ENCODE measurements at regions not wholly inside any gene's neighbourhood (a gene's known extent, or its start where the extent isn't known, plus 50 kb on each side); places are given as distances from the start of the nearest gene placed in this dataset.

DNA sequence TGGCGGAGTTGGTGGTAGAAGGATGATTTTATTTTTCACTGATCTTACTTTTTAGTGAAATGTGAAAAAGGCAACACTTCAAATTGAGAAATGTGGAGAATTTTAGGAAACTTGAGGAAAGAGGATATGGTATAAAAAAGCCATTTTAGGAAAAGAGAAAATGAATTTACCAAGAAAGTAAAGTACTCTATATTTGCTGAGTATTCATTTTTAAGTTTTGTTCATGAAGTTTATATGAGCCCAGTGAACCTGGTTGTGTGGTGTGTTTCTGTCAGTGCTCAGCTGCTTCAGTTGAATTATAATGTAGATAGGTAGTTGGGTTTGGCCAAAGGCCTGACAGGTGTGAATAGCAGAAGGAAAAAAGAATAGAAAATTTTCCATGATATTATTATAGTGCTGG lies 345.5 kb upstream of the FSTL5 start:
- no peaks in the 10 kb centered on the region for H3K9me3 ChIP-seq
- H3K4me1 ChIP-seq: no peaks in the 10 kb centered on the region
- no peak for DNase-seq (ENCODE audit: low spot score in 2 of 2)
- no peak overlapping the region for H3K27ac ChIP-seq
- no peak overlapping the region for H3K4me3 ChIP-seq
- WGBS: 93% methylated on average over 1 of the region's 1 CpG
- no peaks in the 10 kb centered on the region for H3K27me3 ChIP-seq
- TF ChIP-seq POLR2A (IDR thresholded peaks at IDR 0.05) (no peak), EP300 (IDR thresholded peaks at IDR 0.05) (no peak), POLR2AphosphoS5 (IDR thresholded peaks at IDR 0.05) (no peak)
- TF ChIP-seq, protein P1, sequence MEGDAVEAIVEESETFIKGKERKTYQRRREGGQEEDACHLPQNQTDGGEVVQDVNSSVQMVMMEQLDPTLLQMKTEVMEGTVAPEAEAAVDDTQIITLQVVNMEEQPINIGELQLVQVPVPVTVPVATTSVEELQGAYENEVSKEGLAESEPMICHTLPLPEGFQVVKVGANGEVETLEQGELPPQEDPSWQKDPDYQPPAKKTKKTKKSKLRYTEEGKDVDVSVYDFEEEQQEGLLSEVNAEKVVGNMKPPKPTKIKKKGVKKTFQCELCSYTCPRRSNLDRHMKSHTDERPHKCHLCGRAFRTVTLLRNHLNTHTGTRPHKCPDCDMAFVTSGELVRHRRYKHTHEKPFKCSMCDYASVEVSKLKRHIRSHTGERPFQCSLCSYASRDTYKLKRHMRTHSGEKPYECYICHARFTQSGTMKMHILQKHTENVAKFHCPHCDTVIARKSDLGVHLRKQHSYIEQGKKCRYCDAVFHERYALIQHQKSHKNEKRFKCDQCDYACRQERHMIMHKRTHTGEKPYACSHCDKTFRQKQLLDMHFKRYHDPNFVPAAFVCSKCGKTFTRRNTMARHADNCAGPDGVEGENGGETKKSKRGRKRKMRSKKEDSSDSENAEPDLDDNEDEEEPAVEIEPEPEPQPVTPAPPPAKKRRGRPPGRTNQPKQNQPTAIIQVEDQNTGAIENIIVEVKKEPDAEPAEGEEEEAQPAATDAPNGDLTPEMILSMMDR (IDR thresholded peaks at IDR 0.05): no peak
- no peaks in the 10 kb centered on the region for H3K36me3 ChIP-seq

DNA sequence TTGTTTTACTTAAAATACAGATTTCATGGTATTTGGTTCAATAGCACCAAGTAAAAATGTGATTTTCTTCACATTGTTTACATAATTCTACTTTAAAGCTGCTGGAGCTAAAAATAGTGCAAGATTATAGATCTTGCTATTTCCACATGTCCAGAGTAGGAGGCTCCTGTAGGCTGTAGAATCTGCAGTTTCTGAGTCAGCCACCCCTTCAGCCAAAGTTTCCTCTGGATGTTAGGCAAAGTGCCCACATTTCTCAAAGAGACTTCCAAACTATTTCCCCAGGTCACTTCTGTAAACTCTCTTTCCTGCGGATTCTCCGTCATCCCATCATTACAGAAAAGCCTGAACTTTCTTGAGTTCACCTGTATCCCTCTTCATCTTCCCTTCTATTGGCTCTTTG lies 342.5 kb upstream of the FSTL5 start:
- 74% methylated on average over 2 of the region's 2 CpGs for whole genome bisulfite sequencing
- DNase-seq (ENCODE audit: low spot score in 2 of 2): no peak
- Histone ChIP-seq H3K9me3 (no peaks in the 10 kb centered on the region), H3K27ac (no peak overlapping the region), H3K27me3 (no peaks in the 10 kb centered on the region), H3K4me3 (no peak overlapping the region), H3K36me3 (no peaks in the 10 kb centered on the region), H3K4me1 (no peaks in the 10 kb centered on the region)
- TF ChIP-seq, protein P1 (IDR thresholded peaks at IDR 0.05): no peak
- TF ChIP-seq POLR2AphosphoS5 (IDR thresholded peaks at IDR 0.05): no peak

DNA sequence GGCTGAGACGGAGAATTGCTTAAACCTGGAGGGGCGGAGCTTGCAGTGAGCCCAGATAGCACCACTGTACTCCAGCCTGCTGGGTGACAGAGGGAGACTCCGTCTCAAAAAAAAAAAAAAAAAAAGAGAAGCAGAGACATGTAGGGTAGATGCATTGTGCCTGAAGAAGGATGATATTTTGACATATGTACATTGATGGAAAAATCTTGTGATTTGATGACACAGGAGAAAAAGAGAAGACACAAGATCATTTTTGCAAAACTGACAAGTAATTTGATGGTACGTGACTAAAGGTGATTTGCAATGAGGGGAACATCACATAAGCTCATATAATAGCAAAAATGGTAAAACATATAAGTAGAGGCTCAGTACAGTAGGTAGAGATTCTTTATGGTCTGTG lies 340.1 kb upstream of the FSTL5 start:
- Histone ChIP-seq H3K4me1 (no peaks in the 10 kb centered on the region), H3K9me3 (no peaks in the 10 kb centered on the region), H3K4me3 (no peak overlapping the region), H3K36me3 (no peaks in the 10 kb centered on the region), H3K27ac (no peak overlapping the region), H3K27me3 (no peaks in the 10 kb centered on the region)
- TF ChIP-seq EP300 (IDR thresholded peaks at IDR 0.05): no peak
- DNase-seq (ENCODE audit: low spot score in 2 of 2): no peak
- 84% methylated on average over 4 of the region's 4 CpGs for WGBS

DNA sequence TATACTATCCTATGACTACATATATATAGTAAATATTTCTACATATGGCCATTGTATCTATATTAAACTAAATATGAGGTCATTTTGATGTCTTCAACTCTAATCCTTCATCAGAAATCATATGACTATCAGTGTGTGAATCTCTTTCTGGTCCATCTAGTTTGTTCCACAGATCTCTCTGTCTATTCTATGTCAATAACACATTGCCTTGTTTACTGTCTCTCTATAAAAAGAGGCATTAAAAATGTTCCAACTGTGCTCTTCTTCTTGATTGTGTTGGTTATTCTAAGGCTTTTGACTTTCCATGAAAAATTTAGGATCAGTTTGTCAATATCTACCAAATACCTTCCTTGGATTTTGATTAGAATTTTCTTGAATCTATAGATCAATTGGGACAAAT lies 338.3 kb upstream of the FSTL5 start:
- Histone ChIP-seq H3K27me3 (no peaks in the 10 kb centered on the region), H3K9me3 (no peaks in the 10 kb centered on the region), H3K36me3 (no peaks in the 10 kb centered on the region), H3K27ac (no peak overlapping the region), H3K4me1 (no peaks in the 10 kb centered on the region), H3K4me3 (no peak overlapping the region)
- DNase-seq (ENCODE audit: low spot score in 2 of 2): no peak
- TF ChIP-seq, protein P1 (IDR thresholded peaks at IDR 0.05): no peak
- no peak for TF ChIP-seq POLR2AphosphoS5 (IDR thresholded peaks at IDR 0.05)
- no peak for TF ChIP-seq EP300 (IDR thresholded peaks at IDR 0.05)
- no peak for TF ChIP-seq POLR2A (IDR thresholded peaks at IDR 0.05)

DNA sequence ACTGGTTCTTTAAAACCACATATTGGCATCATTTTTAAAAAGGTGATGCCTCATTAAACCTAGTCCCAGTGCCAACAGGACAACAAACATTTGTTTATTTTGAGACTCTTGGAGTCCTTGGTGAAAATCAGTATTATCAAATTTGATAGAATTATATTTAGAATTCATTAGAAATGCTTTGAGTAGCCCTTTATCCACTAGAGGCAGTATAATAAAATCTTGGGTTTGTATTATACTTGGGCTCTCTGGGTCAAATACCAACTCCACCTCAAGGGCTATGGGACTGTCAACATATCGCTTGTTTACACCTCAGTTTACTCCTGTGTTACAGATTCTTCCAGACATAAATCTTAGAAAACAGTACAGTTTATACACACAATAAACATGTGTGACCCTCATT lies 335.7 kb upstream of the FSTL5 start:
- H3K4me1 ChIP-seq: no peaks in the 10 kb centered on the region
- no peak for TF ChIP-seq POLR2A (IDR thresholded peaks at IDR 0.05)
- TF ChIP-seq POLR2AphosphoS5 (IDR thresholded peaks at IDR 0.05): no peak
- no peak for TF ChIP-seq EP300 (IDR thresholded peaks at IDR 0.05)
- TF ChIP-seq, protein P1 (IDR thresholded peaks at IDR 0.05): no peak
- no peak overlapping the region for H3K4me3 ChIP-seq
- no peak overlapping the region for H3K27ac ChIP-seq
- no peaks in the 10 kb centered on the region for H3K36me3 ChIP-seq
- H3K9me3 ChIP-seq: no peaks in the 10 kb centered on the region
- DNase-seq (ENCODE audit: low spot score in 2 of 2): no peak
- no peaks in the 10 kb centered on the region for H3K27me3 ChIP-seq
- WGBS: 65% methylated on average over 1 of the region's 1 CpG

DNA sequence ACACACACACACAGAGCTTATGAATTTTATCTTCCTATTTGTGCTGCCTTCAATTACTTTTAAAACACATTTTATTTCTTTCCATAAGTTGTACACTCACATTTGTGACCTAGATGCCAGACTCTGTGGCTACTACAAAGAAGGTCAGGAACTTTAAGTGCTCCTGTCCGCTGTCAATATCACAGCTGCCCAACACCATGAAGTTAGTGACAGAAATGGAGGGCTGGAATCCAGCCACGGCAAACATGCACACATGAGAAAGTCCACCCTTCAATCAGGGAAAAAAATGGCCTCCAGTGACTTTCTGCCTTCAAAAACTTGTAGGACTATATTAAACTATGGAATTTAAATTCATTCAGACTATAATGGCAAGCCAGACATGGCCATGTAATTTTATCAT lies 334.4 kb upstream of the FSTL5 start:
- Histone ChIP-seq H3K27ac (no peak overlapping the region), H3K9me3 (no peaks in the 10 kb centered on the region), H3K36me3 (no peaks in the 10 kb centered on the region), H3K27me3 (no peaks in the 10 kb centered on the region), H3K4me1 (no peaks in the 10 kb centered on the region), H3K4me3 (no peak overlapping the region)
- no peak for TF ChIP-seq POLR2A (IDR thresholded peaks at IDR 0.05)
- no peak for TF ChIP-seq EP300 (IDR thresholded peaks at IDR 0.05)
- no peak for TF ChIP-seq POLR2AphosphoS5 (IDR thresholded peaks at IDR 0.05)
- TF ChIP-seq, protein P1 (IDR thresholded peaks at IDR 0.05): no peak
- no peak for DNase-seq (ENCODE audit: low spot score in 2 of 2)
- 58% methylated on average over 2 of the region's 2 CpGs for WGBS
